Mesendoderm (in vitro differentiated cells): ENCODE measurements at regions not wholly inside any gene's neighbourhood (a gene's known extent, or its start where the extent isn't known, plus 50 kb on each side); places are given as distances from the start of the nearest gene placed in this dataset.
A peak's percentile ranks its signal among the peaks of the same experiment; 100 is the strongest.

Experiments
- DNase-seq: peaks from one replicate; pipeline ENCODE4 v3.0.0; 2013
- H2AK5ac ChIP-seq: 2 replicates; pipeline ENCODE4 v1.6.1; 2013; ENCODE audit warnings: low read length, inconsistent platforms
- H2BK120ac ChIP-seq: 2 replicates; pipeline ENCODE4 v1.6.1; 2013; ENCODE audit warnings: low read depth, mild to moderate bottlenecking, low read length, moderate library complexity, mixed read lengths
- H2BK15ac ChIP-seq: replicated peaks from 2 replicates; pipeline ENCODE4 v1.6.1; 2013; ENCODE audit warnings: low read depth, mild to moderate bottlenecking, moderate library complexity
- H2BK5ac ChIP-seq: 2 replicates; pipeline ENCODE4 v1.6.1; 2013; ENCODE audit warnings: low read length, inconsistent platforms
- H3K18ac ChIP-seq: 2 replicates; pipeline ENCODE4 v1.6.1; 2013; ENCODE audit warnings: mild to moderate bottlenecking, low read length, mixed read lengths
- H3K23ac ChIP-seq: one replicate; pipeline ENCODE4 v1.6.1; 2013; ENCODE audit warnings: low read length
- H3K27ac ChIP-seq: 2 replicates; pipeline ENCODE4 v1.5.1; 2013; ENCODE audit warnings: low read depth, mild to moderate bottlenecking, inconsistent platforms, low read length, moderate library complexity
- H3K27me3 ChIP-seq: 2 replicates; pipeline ENCODE4 v1.6.1; 2013; ENCODE audit warnings: low read length, control low read depth, mild to moderate bottlenecking, inconsistent platforms; ENCODE audit not compliant: insufficient read depth, poor library complexity
- H3K36me3 ChIP-seq: 2 replicates; pipeline ENCODE4 v1.6.1; 2013; ENCODE audit warnings: low read length, inconsistent platforms; ENCODE audit not compliant: control insufficient read depth, insufficient read depth
- H3K4ac ChIP-seq: one replicate; pipeline ENCODE4 v1.6.1; 2013; ENCODE audit warnings: low read depth, mild to moderate bottlenecking, low read length, moderate library complexity
- H3K4me1 ChIP-seq: 2 replicates; pipeline ENCODE4 v1.6.1; 2013; ENCODE audit warnings: low read depth, low read length, inconsistent platforms; ENCODE audit not compliant: control insufficient read depth
- H3K4me2 ChIP-seq: 2 replicates; pipeline ENCODE4 v1.6.1; 2013; ENCODE audit warnings: low read length
- H3K4me3 ChIP-seq: 2 replicates; pipeline ENCODE4 v1.5.1; 2013; ENCODE audit warnings: mild to moderate bottlenecking, low read length
- H3K56ac ChIP-seq: one replicate; pipeline ENCODE4 v1.6.1; 2013; ENCODE audit warnings: low read length
- H3K79me1 ChIP-seq: 2 replicates; pipeline ENCODE4 v1.6.1; 2013; ENCODE audit warnings: low read length, inconsistent platforms
- H3K79me2 ChIP-seq: 2 replicates; pipeline ENCODE4 v1.6.1; 2013; ENCODE audit warnings: mild to moderate bottlenecking, low read length; ENCODE audit not compliant: control insufficient read depth, insufficient read depth
- H3K9ac ChIP-seq: 2 replicates; pipeline ENCODE4 v1.6.1; 2013; ENCODE audit warnings: low read length, inconsistent platforms
- H4K5ac ChIP-seq: one replicate; pipeline ENCODE4 v1.6.1; 2013; ENCODE audit warnings: low read length
- H4K8ac ChIP-seq: one replicate; pipeline ENCODE4 v1.6.1; 2013; ENCODE audit warnings: low read depth, mild to moderate bottlenecking, control low read depth, low read length, moderate library complexity
- WGBS: extraction: QIAGEN DNeasy Blood & Tissue Kit; methylation state at CpG from one replicate; pipeline ENCODE4 v1.1.7; 2013; ENCODE audit warnings: low lambda C conversion rate, missing lambda C conversion rate; ENCODE audit not compliant: insufficient coverage; ENCODE audit errors: extremely low coverage; 5-methylcytosine and 5-hydroxymethylcytosine counted together

DNA sequence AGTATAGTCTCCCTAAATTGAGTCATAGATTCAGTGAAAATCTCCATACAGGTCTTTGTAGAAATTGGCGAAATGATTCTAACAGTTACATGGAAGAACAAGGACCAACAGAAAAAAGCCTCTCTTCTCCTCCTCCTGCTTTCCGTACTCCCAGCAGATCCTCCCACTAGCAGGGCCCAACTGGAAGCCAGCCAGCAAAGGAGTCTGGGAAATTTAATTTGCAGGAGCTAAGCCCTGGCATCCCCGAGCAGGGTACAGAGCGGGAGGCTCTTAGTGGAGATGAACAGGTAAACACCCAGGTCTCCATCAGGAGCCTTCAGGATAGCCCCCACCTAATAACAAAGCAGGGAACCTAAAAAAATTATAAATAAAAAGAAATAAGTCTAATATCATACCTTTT, 1473.8 kb downstream of the TBC1D22A start:
- Histone ChIP-seq H3K23ac (no peak overlapping the region), H2BK15ac (no peak overlapping the region), H3K27me3 (no peaks in the 10 kb centered on the region), H3K4me1 (peaks cover 16% of the 10 kb centered on the region), H4K8ac (no peak overlapping the region), H3K79me1 (no peaks in the 10 kb centered on the region), H3K27ac (no peak overlapping the region), H2BK120ac (no peak overlapping the region), H3K4me3 (no peak overlapping the region), H3K36me3 (no peaks in the 10 kb centered on the region), H3K79me2 (no peaks in the 10 kb centered on the region), H3K4me2 (no peak overlapping the region), H3K4ac (no peak overlapping the region), H2BK5ac (no peak overlapping the region), H3K9ac (no peak overlapping the region), H3K18ac (no peak overlapping the region), H4K5ac (no peak overlapping the region), H3K56ac (no peak overlapping the region), H2AK5ac (no peak overlapping the region)
- WGBS = no CpG with 5 or more reads among the region's 4 CpGs
- no peak for DNase-seq

DNA sequence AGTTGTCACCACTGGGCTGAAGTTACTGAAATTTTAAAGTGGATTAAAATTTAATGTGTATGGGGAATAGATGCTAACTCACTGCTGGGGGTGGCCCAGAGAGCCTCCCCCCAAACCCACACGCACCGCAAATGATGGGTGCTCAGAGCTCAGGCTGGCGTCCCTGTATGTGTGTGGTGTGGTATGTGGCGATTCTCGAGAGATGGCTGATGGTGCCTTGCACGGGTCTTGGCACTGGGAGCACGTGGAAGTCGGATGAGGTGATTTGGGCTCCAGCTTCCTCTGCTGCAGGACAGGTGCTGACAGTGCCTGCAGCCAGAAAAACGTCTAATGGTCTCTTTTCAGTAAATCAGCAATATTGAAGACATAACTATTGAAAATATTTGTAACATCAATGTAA, 1473.3 kb downstream of the TBC1D22A start:
- Histone ChIP-seq H3K4ac (no peak overlapping the region), H3K4me1 (peaks cover 13% of the 10 kb centered on the region), H3K79me2 (no peaks in the 10 kb centered on the region), H3K36me3 (no peaks in the 10 kb centered on the region), H3K9ac (no peak overlapping the region), H3K27ac (no peak overlapping the region), H3K4me3 (no peak overlapping the region), H2BK5ac (no peak overlapping the region), H2BK15ac (no peak overlapping the region), H3K56ac (no peak overlapping the region), H2AK5ac (no peak overlapping the region), H3K4me2 (no peak overlapping the region), H3K27me3 (no peaks in the 10 kb centered on the region), H4K8ac (no peak overlapping the region), H3K23ac (no peak overlapping the region), H2BK120ac (no peak overlapping the region), H3K79me1 (no peaks in the 10 kb centered on the region), H3K18ac (no peak overlapping the region), H4K5ac (no peak overlapping the region)
- no CpG with 5 or more reads among the region's 9 CpGs for WGBS
- DNase-seq = no peak

DNA sequence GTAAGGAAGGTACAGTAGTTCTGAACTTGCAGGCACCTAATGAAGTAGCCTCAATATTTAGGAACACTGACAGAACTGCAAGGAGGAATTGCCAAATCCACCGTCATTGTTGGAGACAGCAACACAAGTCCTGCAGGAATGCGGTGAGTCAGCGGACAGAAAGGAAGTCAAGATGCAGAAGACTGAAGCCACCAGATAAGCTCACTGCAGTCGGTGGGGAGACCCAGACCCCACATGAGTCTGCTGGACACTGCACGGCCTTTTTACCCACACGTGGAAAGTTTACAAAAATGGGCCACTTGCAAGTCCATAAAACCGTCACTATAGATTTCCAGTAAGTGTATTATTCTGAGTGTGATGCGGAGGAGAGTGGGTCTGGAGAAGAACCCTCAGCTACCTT, 1471.6 kb downstream of the TBC1D22A start:
- no CpG with 5 or more reads among the region's 8 CpGs for WGBS
- H4K8ac ChIP-seq = no peak overlapping the region
- no peak overlapping the region for H3K4me2 ChIP-seq
- H2BK120ac ChIP-seq = no peak overlapping the region
- no peaks in the 10 kb centered on the region for H3K27me3 ChIP-seq
- H2BK15ac ChIP-seq = no peak overlapping the region
- H3K56ac ChIP-seq = no peak overlapping the region
- no peaks in the 10 kb centered on the region for H3K36me3 ChIP-seq
- H2BK5ac ChIP-seq = no peak overlapping the region
- no peaks in the 10 kb centered on the region for H3K79me2 ChIP-seq
- H3K27ac ChIP-seq = no peak overlapping the region
- no peak overlapping the region for H2AK5ac ChIP-seq
- no peak overlapping the region for H3K4me3 ChIP-seq
- H3K23ac ChIP-seq = no peak overlapping the region
- no peak overlapping the region for H3K4ac ChIP-seq
- H3K79me1 ChIP-seq = no peaks in the 10 kb centered on the region
- no peak overlapping the region for H3K18ac ChIP-seq
- peak; percentile 65 for DNase-seq
- H3K9ac ChIP-seq = no peak overlapping the region
- H3K4me1 ChIP-seq = peaks cover 2% of the 10 kb centered on the region
- H4K5ac ChIP-seq = no peak overlapping the region

GRCh38 chr22:48233586-48233985, 1471.1 kb downstream of the TBC1D22A start:
- H3K79me2 ChIP-seq = no peaks in the 10 kb centered on the region
- H4K8ac ChIP-seq = no peak overlapping the region
- H3K4me1 ChIP-seq = no peaks in the 10 kb centered on the region
- H3K27ac ChIP-seq = no peak overlapping the region
- no peak overlapping the region for H3K4me3 ChIP-seq
- H3K9ac ChIP-seq = no peak overlapping the region
- H3K36me3 ChIP-seq = no peaks in the 10 kb centered on the region
- no peak overlapping the region for H3K23ac ChIP-seq
- H4K5ac ChIP-seq = no peak overlapping the region
- no peak overlapping the region for H3K4ac ChIP-seq
- WGBS = no CpG with 5 or more reads among the region's 1 CpG
- no peaks in the 10 kb centered on the region for H3K27me3 ChIP-seq
- DNase-seq = no peak
- no peak overlapping the region for H2AK5ac ChIP-seq
- no peak overlapping the region for H2BK120ac ChIP-seq
- H2BK15ac ChIP-seq = no peak overlapping the region
- no peak overlapping the region for H3K56ac ChIP-seq
- no peak overlapping the region for H2BK5ac ChIP-seq
- H3K79me1 ChIP-seq = no peaks in the 10 kb centered on the region
- no peak overlapping the region for H3K4me2 ChIP-seq
- no peak overlapping the region for H3K18ac ChIP-seq

DNA sequence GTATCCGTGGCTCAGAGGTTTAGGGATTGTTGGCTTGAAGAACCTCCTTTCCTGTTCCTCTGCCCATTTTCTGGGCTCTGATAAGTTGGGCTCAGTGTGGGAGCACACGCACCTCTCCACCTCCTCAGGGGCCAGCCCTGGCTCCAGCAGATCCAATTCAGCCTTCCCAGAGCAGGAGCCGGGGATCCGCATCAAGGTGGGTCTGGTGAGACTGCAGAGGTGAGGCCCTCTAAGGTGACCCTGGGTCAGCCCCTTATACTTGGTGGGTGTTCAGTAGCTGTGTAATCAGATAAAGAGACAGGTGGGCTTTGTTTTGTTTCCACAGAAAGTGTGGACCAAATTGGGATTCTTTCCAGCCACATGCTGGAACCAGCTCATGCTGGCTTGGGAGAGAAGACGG, 1466.0 kb downstream of the TBC1D22A start:
- H2BK5ac ChIP-seq = no peak overlapping the region
- H3K4ac ChIP-seq = no peak overlapping the region
- no peak overlapping the region for H3K56ac ChIP-seq
- H4K8ac ChIP-seq = no peak overlapping the region
- no peaks in the 10 kb centered on the region for H3K79me2 ChIP-seq
- no peak overlapping the region for H4K5ac ChIP-seq
- no peak overlapping the region for H2AK5ac ChIP-seq
- no peak overlapping the region for H3K4me3 ChIP-seq
- DNase-seq = no peak
- no CpG with 5 or more reads among the region's 5 CpGs for WGBS
- no peak overlapping the region for H2BK120ac ChIP-seq
- H3K4me1 ChIP-seq = no peaks in the 10 kb centered on the region
- H3K36me3 ChIP-seq = no peaks in the 10 kb centered on the region
- no peak overlapping the region for H3K9ac ChIP-seq
- H3K27me3 ChIP-seq = no peaks in the 10 kb centered on the region
- H3K27ac ChIP-seq = no peak overlapping the region
- H3K23ac ChIP-seq = no peak overlapping the region
- no peak overlapping the region for H3K4me2 ChIP-seq
- no peaks in the 10 kb centered on the region for H3K79me1 ChIP-seq
- no peak overlapping the region for H2BK15ac ChIP-seq
- H3K18ac ChIP-seq = no peak overlapping the region

- Histone ChIP-seq H2AK5ac (no peak overlapping the region), H3K4me3 (no peak overlapping the region), H2BK120ac (no peak overlapping the region), H3K9ac (no peak overlapping the region), H3K4ac (no peak overlapping the region), H3K27me3 (no peaks in the 10 kb centered on the region), H3K56ac (no peak overlapping the region), H3K79me1 (no peaks in the 10 kb centered on the region), H3K23ac (no peak overlapping the region), H3K18ac (no peak overlapping the region), H3K79me2 (no peaks in the 10 kb centered on the region), H3K4me2 (no peak overlapping the region), H4K8ac (no peak overlapping the region), H3K4me1 (no peaks in the 10 kb centered on the region), H3K36me3 (no peaks in the 10 kb centered on the region), H3K27ac (no peak overlapping the region), H2BK5ac (no peak overlapping the region), H2BK15ac (no peak overlapping the region), H4K5ac (no peak overlapping the region)
- no CpG with 5 or more reads among the region's 4 CpGs for WGBS
- no peak for DNase-seq
These were observed 1465.0 kb downstream of the TBC1D22A start for GRCh38 chr22:48227341-48228018.
